Activated CD4-positive, alpha-beta T cell treated with anti-CD3 and anti-CD28 coated beads, Interleukin-2, amount 50 U/mL, for 16 hours (primary cell): ENCODE measurements at regions not wholly inside any gene's neighbourhood (a gene's known extent, or its start where the extent isn't known, plus 50 kb on each side); places are given as distances from the start of the nearest gene placed in this dataset.
"Not testable (repeated sequence)": the region's sequence is repeated elsewhere in the genome, so short reads cannot be mapped to it uniquely, and the experiment has no call there.

Source experiments
- DNase-seq: peaks from one replicate; pipeline ENCODE4 v3.0.0-alpha.2; 2020

- DNase-seq, result no peak
These were observed 655.5 kb upstream of the FLRT2 start for GRCh38 chr14:84874436-84874835.

DNA sequence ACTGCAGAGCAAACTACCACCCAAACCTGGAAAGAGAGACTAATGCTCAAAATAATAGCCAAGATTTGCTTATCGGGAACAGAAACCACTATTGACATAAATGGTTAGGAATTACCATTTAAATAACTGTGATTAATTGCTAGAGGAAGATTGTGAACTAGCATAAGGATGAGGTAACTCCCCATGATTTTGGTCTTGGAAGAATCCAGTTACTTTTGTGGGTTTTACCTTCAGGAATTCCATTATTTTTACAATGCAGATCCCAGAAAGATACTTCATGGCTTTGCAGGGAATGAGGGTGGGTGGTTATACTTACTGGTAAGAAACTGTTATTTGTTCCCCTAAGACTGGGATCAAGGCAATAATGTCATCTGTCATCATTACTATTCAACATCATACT lies 652.9 kb upstream of the FLRT2 start:
- no peak for DNase-seq

GRCh38 chr14:84882830-84883229 lies 647.1 kb upstream of the FLRT2 start:
- DNase-seq, result no peak

- DNase-seq, result no peak
These were observed 644.9 kb upstream of the FLRT2 start for GRCh38 chr14:84885061-84885460.

GRCh38 chr14:84891404-84891803 lies 638.5 kb upstream of the FLRT2 start:
- no peak for DNase-seq

DNA sequence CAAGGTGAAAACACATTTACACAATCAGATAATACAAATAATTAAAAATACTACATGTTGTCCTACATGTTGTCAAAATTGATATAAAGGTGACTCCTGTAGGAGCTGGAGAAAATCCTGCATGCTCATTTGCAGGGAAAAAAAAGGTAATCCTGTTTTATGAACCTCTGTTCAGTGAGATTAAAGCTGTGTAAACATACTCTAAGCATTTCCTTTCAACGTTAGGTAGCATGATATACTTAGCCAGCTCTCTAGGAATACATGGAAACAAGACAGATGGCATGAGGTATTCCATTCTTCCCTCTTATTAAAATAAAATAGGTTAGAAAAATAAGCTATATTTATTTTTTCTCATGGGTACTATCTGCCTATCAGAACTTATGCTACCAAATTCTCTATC lies 635.7 kb upstream of the FLRT2 start:
- no peak for DNase-seq

- no peak for DNase-seq
These were observed 607.6 kb upstream of the FLRT2 start for GRCh38 chr14:84922370-84922769.

- no peak for DNase-seq
These were observed 603.3 kb upstream of the FLRT2 start for GRCh38 chr14:84926656-84927055.

DNA sequence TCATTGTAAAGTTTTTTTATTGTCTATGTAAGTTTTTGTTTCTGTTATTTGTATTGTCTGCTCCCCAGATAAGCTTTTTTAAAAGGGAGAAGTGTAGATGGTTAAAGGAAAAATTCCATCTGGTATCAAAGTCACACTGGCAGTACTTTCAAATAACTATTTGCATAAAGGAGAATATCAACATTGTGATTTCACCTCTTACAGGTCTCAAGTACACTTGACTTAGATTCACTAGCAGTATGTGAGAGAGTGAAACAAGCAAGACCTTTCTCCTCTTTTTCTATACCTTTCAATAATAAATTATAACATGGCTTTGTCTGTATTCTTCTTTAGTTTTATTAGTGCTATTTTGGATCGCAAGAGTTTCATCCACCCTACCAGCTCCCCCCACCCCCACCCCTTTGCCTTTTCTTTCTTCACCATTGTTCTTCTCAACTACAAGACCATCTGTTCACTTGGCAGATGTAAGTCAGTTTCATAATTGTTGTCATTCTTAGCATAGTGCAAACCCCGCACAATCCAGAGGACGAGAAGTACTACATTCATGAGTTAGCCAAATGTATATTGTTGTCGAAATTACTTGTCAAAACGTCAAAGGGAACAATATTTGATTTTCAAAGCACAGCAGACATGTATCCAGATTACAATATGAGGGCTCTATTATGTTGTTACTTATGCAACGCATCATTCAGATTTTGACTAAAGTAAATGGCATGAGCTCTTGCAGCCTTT lies 602.7 kb upstream of the FLRT2 start:
- DNase-seq, result no peak

DNA sequence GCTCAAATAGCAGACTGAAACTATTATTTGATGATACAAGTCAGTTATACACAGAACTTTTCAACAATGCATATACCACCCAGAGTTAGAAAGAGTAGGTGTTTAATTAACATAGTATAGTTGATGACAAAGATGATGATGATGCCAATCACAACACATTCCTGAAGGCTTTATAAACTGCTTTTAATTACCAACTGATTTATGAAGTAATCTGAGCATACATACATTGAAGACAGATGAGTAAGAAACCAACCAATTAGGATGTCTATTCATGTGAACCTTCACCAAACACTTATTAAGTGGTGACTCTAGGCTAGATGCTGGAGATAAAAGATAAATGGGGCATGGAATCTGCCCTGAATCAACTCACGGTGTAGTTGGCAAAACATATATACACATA lies 600.9 kb upstream of the FLRT2 start:
- DNase-seq, result no peak

GRCh38 chr14:84929834-84930233 lies 600.1 kb upstream of the FLRT2 start:
- no peak for DNase-seq

GRCh38 chr14:84937016-84937415 lies 592.9 kb upstream of the FLRT2 start:
- no peak for DNase-seq

GRCh38 chr14:84937449-84937848 lies 592.5 kb upstream of the FLRT2 start:
- DNase-seq, result no peak

- DNase-seq, result not testable (repeated sequence)
These were observed 585.0 kb upstream of the FLRT2 start for GRCh38 chr14:84944901-84945300.

DNA sequence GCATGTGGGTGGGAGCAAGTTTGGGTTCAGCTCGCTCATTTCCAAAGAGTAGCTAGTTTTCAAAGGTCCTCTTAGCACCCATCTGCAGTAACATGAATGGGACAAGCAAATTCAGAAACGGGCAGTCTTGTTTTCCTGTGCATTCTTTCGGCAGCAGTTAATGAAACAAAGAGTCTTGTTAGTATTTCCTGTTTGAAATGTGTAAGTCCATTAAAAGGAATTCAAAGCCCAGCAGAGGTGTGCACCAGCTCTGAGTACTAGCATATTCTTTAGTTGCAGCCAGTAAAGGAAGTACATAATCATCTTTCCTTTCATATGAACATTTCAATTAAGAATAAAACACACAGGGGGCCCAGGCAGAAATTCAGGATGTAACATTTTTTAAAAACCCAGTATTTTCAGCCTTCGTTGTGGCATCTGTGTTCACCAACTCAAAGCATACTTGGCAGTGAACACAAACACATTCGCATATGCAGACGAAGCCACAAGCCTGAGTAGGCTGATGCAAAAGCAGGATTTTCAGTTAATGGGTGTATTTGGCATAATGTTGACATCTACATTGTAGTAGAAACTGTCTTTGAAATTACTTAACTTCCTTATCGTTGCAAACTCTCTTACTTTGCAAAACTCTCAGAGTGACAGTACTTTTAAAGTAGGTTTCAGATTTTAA lies 570.0 kb upstream of the FLRT2 start:
- DNase-seq, result no peak

DNA sequence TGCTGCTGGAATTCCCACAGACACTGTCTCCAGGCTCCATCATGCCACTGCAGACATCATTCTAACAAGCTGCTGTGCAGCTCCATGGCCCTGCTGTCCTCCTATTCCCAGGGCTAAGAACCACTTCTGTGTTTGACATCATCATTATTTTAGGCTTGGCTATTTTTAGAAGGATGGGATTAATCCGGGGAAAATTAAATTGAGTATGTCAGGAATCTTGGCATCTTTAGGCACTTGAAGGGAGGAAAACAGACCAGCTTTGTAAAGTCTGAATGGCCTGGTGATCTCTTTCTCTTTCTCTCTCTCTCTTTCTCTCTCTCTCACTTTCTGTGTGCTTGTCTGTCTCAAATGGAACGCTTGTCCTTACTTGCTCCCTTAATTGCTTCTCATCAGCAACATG lies 568.3 kb upstream of the FLRT2 start:
- DNase-seq, result no peak

DNA sequence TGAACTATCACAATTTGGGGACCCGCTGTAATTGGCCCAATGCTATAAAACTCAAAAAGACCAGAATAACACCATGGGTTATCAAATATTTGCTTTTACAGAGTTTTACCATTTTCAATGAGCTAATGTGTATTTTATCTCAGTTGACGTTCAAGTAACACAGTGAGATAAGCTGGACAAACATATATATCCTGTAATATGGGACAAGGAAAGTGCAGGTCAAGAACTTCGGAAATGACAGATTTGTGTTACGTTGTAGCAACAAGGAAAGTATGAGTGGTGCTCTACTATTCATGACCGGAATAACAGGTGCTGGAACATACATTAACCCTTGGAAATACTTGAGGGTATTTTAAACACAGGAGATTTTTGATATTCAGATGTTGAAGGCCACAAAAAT lies 566.4 kb upstream of the FLRT2 start:
- no peak for DNase-seq

DNA sequence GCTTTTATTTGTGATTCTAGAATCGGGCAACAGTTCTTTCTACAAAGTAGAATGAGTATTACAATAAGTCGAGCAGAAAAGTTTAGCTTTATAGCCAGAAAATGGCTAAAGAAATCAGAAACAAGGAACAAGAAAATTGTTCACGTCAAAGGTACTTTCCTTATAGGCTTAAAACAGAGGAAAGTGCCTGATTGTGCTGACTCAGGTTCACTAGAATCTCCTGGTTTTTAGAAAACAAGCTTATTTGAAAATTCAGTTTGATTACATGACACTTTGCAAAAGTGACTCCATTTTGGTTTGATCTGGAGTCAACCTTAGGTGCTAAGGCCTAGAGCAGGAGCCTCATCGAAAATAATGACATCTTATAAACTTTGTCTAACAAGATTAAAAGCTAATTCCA lies 564.7 kb upstream of the FLRT2 start:
- DNase-seq, result no peak

DNA sequence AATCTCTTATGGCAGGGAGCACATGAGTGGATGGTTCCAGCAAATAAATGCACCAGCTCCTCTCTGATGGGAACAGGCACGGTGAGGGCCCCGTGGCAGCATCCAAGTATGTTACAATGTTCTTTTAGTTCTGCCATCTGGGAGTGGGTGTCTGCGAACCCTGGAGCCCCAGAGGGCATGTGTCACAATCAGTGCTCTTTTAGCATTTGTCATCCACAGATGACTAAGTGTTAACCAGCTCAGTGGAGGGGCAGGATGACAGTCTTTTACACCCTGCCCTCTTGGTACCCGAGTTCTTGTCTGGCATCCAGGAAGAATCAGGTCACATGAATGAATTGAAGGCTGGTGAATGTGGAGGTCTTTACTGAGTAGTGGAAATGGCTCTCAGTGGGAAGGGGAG lies 560.4 kb upstream of the FLRT2 start:
- no peak for DNase-seq

DNA sequence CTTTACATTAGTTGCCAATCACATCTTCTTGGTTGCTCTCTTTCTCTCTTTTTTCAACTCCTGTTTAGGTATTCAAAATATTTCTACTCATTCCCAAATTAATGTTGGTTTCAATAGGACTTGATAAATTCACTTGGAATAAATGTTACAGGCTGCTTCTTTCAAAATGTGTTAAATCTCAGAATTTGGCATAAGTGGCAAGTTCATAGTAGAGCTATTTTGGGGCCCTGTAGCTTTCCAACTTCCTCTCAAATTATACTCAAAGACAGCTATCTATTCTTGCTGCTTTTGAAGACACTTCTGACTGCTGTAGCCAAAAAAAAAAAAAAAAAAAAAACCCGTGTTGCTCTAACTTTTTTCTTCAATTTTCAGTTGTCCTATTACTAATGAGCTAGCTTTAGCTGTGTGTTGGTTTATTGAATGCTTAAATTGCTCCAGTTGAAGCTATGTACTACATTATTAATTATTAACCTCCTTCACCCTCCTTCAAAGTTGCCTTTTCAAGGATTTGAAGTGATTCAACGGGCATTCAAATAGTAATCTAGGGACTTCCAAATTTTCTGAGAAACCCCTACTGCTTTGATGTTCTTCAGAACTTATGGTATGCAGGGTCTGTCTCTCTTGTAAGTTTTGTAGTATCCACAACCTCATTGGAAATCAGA lies 554.6 kb upstream of the FLRT2 start:
- no peak for DNase-seq

- no peak for DNase-seq
These were observed 553.1 kb upstream of the FLRT2 start for GRCh38 chr14:84976805-84977204.

- no peak for DNase-seq
These were observed 542.9 kb upstream of the FLRT2 start for GRCh38 chr14:84987042-84987441.

- no peak for DNase-seq
These were observed 541.6 kb upstream of the FLRT2 start for GRCh38 chr14:84988357-84988756.

DNA sequence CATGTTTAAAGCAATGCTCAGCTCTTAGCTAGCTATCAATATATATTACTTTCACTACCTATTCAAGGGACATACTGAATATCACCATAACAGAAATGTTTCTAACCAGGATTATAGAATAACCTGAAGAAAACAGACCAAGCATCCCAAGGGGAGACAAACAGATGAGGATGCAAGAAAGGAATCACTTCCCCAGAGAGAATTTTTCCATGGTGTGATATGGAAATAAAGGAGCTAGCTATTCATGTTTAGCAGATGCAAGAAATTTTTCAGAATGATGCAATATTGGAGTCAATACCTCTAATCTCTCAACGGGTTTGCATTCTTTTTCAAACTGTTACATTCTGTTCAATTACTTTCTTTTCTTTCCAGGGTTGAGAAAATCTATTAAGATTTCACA lies 538.9 kb upstream of the FLRT2 start:
- DNase-seq, result no peak
